Pancreas (tissue), 10 donors: ENCODE measurements at regions not wholly inside any gene's neighbourhood (a gene's known extent, or its start where the extent isn't known, plus 50 kb on each side); places are given as distances from the start of the nearest gene placed in this dataset.

ENCODE experiments used
- ATAC-seq, 4 donors: fragments of 200-7000 bp; cut with Tn5 transposase; one replicate each; pipeline versions ENCODE4 v1.8.0 to v1.9.1; 2020; ENCODE audit warnings: mild to moderate bottlenecking in 4 of 4, moderate library complexity in 4 of 4
- DNase-seq, 6 donors: peaks; one replicate each; pipeline ENCODE4 v3.0.0-alpha.2; 2020
- FAIRE-seq: peaks from 2 replicates; lab custom pipeline; 2012; peaks lifted over from hg19 to GRCh38; lab: Jason Lieb, UNC
- H3K27ac ChIP-seq, 4 donors: fragments of 200-600 bp; sonication (generic); 1 replicate in 3 of 4; 2 replicates in 1 of 4; pipeline versions ENCODE4 v1.5.0 to v1.8.0; 2020
- H3K27me3 ChIP-seq, 4 donors: fragments of 200-600 bp; one replicate each; pipeline ENCODE4 v1.8.0; 2021
- H3K36me3 ChIP-seq, 3 donors: fragments of 200-600 bp; sonication (generic) in 1 of 3; one replicate each; pipeline versions ENCODE4 v1.5.0 to v1.8.0; 2020 to 2021
- H3K4me1 ChIP-seq, 3 donors: fragments of 200-600 bp; one replicate each; pipeline ENCODE4 v1.8.0; 2021
- H3K4me3 ChIP-seq, 4 donors: fragments of 200-600 bp; sonication (generic) in 2 of 4; one replicate each; pipeline versions ENCODE4 v1.5.0 to v1.8.0; 2020 to 2021
- H3K9me3 ChIP-seq, 4 donors: fragments of 200-600 bp; one replicate each; pipeline ENCODE4 v1.8.0; 2021
- CTCF ChIP-seq, 4 donors: fragments of 200-600 bp; sonication (generic) in 3 of 4; IDR thresholded peaks; one replicate each; pipeline versions ENCODE4 v1.5.0 to v1.8.0; 2021; ENCODE audit warnings: antibody characterized with exemption in 4 of 4
- WGBS, 2 donors: extraction: QIAGEN DNeasy Blood & Tissue Kit; methylation state at CpG; one replicate each; pipeline ENCODE4 v1.1.7; 2013; 5-methylcytosine and 5-hydroxymethylcytosine counted together
- intact Hi-C, 3 donors: fragments of 100-400 bp; cut with DNase I; formaldehyde crosslinking; loops; one replicate each; pipeline versions ENCODE4 v1.11.1 to v1.14.2; 2022
- donor health status: healthy with polysubstance abuse.
- donor health status: DM: no; HTN: no; CAD: no; lungs with moderate emphysema.
- donor health status: DM: no; HTN: no; CAD: no.
- donor health status: control.
- donor health status: control.
- donor health status: Bipolar disorder and iron deficiency.
- donor health status: DM: yes; HTN: yes; CAD: no.
- donor health status: DM: no; HTN: no; CAD: no.
- donor health status: DM: no; HTN: no; CAD: no.
- donor health status: DM: yes; HTN: yes; CAD: no.

- H3K36me3 ChIP-seq = no peaks in the 10 kb centered on the region
- TF ChIP-seq CTCF (IDR thresholded peaks at IDR 0.05) = no peak
- no peak for DNase-seq
- no peaks in the 10 kb centered on the region for H3K27me3 ChIP-seq
- H3K4me1 ChIP-seq = no peaks in the 10 kb centered on the region
- intact Hi-C loops = no loop called here
- no peak for ATAC-seq
- FAIRE-seq = no peak
- WGBS, 2 donors = 9% methylated on average over 3 of the region's 3 CpGs
- no peak overlapping the region for H3K27ac ChIP-seq
- H3K4me3 ChIP-seq = no peak overlapping the region
- H3K9me3 ChIP-seq = no peaks in the 10 kb centered on the region
Observed at GRCh38 chr14:26738571-26738970, 140.7 kb upstream of the NOVA1 start.

GRCh38 chr14:26741711-26742212, 143.9 kb upstream of the NOVA1 start:
- TF ChIP-seq CTCF (IDR thresholded peaks at IDR 0.05) = no peak
- no peak for FAIRE-seq
- Histone ChIP-seq H3K4me1 (no peaks in the 10 kb centered on the region), H3K27ac (no peak overlapping the region), H3K9me3 (no peaks in the 10 kb centered on the region), H3K27me3 (no peaks in the 10 kb centered on the region), H3K4me3 (no peak overlapping the region), H3K36me3 (no peaks in the 10 kb centered on the region)
- intact Hi-C loops = no loop called here
- no peak for ATAC-seq
- DNase-seq = no peak

GRCh38 chr14:26743284-26743683, 145.5 kb upstream of the NOVA1 start:
- no peak for FAIRE-seq
- TF ChIP-seq CTCF (IDR thresholded peaks at IDR 0.05) = no peak
- Histone ChIP-seq H3K4me1 (no peaks in the 10 kb centered on the region), H3K27me3 (no peaks in the 10 kb centered on the region), H3K9me3 (no peaks in the 10 kb centered on the region), H3K4me3 (no peak overlapping the region), H3K27ac (no peak overlapping the region), H3K36me3 (no peaks in the 10 kb centered on the region)
- no peak for ATAC-seq
- 67 to 84% methylated on average over 2 of the region's 2 CpGs for WGBS, 2 donors
- DNase-seq = no peak
- intact Hi-C loops = no loop called here

- FAIRE-seq = no peak
- ATAC-seq = no peak
- Histone ChIP-seq H3K4me1 (no peaks in the 10 kb centered on the region), H3K27me3 (no peaks in the 10 kb centered on the region), H3K9me3 (no peaks in the 10 kb centered on the region), H3K36me3 (no peaks in the 10 kb centered on the region), H3K27ac (no peak overlapping the region), H3K4me3 (no peak overlapping the region)
- 49 to 53% methylated on average over 1 of the region's 1 CpG for WGBS, 2 donors
- intact Hi-C loops = no loop called here
- no peak for TF ChIP-seq CTCF (IDR thresholded peaks at IDR 0.05)
- DNase-seq = no peak
Observed at GRCh38 chr14:26744903-26745302, 147.1 kb upstream of the NOVA1 start.

GRCh38 chr14:26761532-26761931, 163.7 kb upstream of the NOVA1 start:
- FAIRE-seq (no peak), DNase-seq (peak in 2 of 6 donors; percentile 11 to 16), ATAC-seq (peak in 2 of 4 donors; percentile 45 to 55)
- Histone ChIP-seq H3K36me3 (no peaks in the 10 kb centered on the region), H3K27me3 (no peaks in the 10 kb centered on the region), H3K4me1 (no peaks in the 10 kb centered on the region), H3K27ac (no peak overlapping the region), H3K9me3 (no peaks in the 10 kb centered on the region), H3K4me3 (no peak overlapping the region)
- no peak for TF ChIP-seq CTCF (IDR thresholded peaks at IDR 0.05)
- WGBS, 2 donors = 74 to 77% methylated on average over 9 of the region's 9 CpGs
- intact Hi-C loops = no loop called here
